ENCODE measurements at regions not wholly inside any gene's neighbourhood (a gene's known extent, or its start where the extent isn't known, plus 50 kb on each side); places are given as distances from the start of the nearest gene placed in this dataset.

DNA sequence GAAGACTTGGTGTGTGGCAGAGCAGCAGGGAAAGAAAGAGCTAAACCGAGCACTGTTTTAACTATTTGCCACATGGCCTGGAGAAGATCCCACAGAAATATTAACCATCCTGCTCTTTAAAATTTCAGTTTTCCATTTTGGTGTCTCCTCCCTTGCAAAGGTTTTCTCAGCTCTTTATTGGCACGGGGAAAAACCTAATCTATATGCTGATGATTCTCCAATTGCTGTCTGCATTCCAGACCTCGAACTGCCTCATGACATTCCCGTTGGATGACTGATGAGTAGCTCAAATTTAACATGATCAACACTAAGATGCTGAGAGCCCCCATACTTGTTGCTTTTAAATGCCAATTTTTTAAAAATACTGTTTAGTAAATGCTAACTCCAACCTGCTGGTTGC, 115.0 kb downstream of the EMP1 start:
- TF ChIP-seq EZH2 (IDR thresholded peaks at IDR 0.05; ENCODE audit: borderline replicate concordance, low read length) (no peak), CTCF (IDR thresholded peaks at IDR 0.05; ENCODE audit: low read length) (no peak)
- Histone ChIP-seq H3K27ac (ENCODE audit: low read depth, low read length, poor library complexity, severe bottlenecking) (no peak overlapping the region), H3K36me3 (ENCODE audit: insufficient read depth, low read length) (no peaks in the 10 kb centered on the region; the same call in 1 of the 2 replicates), H3K4me2 (ENCODE audit: low read length) (no peak overlapping the region), H4K20me1 (ENCODE audit: insufficient read depth, low read length) (no peaks in the 10 kb centered on the region), H3K9me3 (ENCODE audit: low read length) (peaks cover 2% of the 10 kb centered on the region; the same call in 1 of the 2 replicates), H2AFZ (ENCODE audit: low read length) (no peak overlapping the region), H3K4me1 (ENCODE audit: insufficient read depth, low read length, severe bottlenecking) (no peaks in the 10 kb centered on the region), H3K4me3 (ENCODE audit: low read depth, low read length, poor library complexity, severe bottlenecking) (no peak overlapping the region), H3K79me2 (ENCODE audit: insufficient read depth, low read length) (no peaks in the 10 kb centered on the region), H3K9ac (ENCODE audit: low read length) (no peak overlapping the region), H3K27me3 (ENCODE audit: insufficient read depth, low read length) (no peaks in the 10 kb centered on the region), H3K9me2 (ENCODE audit: low read depth, low read length) (no peaks in the 10 kb centered on the region), H3F3A (ENCODE audit: insufficient read depth, low read length) (no peaks in the 10 kb centered on the region)

GRCh38 chr12:13307143-13307816, 110.8 kb downstream of the EMP1 start:
- no peaks in the 10 kb centered on the region for H3K36me3 ChIP-seq (ENCODE audit: insufficient read depth, low read length)
- no peaks in the 10 kb centered on the region for H3K79me2 ChIP-seq (ENCODE audit: insufficient read depth, low read length)
- no peaks in the 10 kb centered on the region for H4K20me1 ChIP-seq (ENCODE audit: insufficient read depth, low read length)
- H3K9ac ChIP-seq (ENCODE audit: low read length), result no peak overlapping the region
- H3K9me2 ChIP-seq (ENCODE audit: low read depth, low read length), result no peaks in the 10 kb centered on the region
- no peak overlapping the region for H3K4me2 ChIP-seq (ENCODE audit: low read length)
- no peaks in the 10 kb centered on the region for H3K27me3 ChIP-seq (ENCODE audit: insufficient read depth, low read length)
- H3F3A ChIP-seq (ENCODE audit: insufficient read depth, low read length), result no peaks in the 10 kb centered on the region
- TF ChIP-seq CTCF (IDR thresholded peaks at IDR 0.05; ENCODE audit: low read length) (no peak), EZH2 (IDR thresholded peaks at IDR 0.05; ENCODE audit: borderline replicate concordance, low read length) (no peak)
- no peak overlapping the region for H2AFZ ChIP-seq (ENCODE audit: low read length)
- H3K9me3 ChIP-seq (ENCODE audit: low read length), result no peaks in the 10 kb centered on the region
- H3K27ac ChIP-seq (ENCODE audit: low read depth, low read length, poor library complexity, severe bottlenecking), result no peak overlapping the region
- H3K4me3 ChIP-seq (ENCODE audit: low read depth, low read length, poor library complexity, severe bottlenecking), result no peak overlapping the region
- H3K4me1 ChIP-seq (ENCODE audit: insufficient read depth, low read length, severe bottlenecking), result no peaks in the 10 kb centered on the region

- Histone ChIP-seq H3K9me3 (ENCODE audit: low read length) (no peaks in the 10 kb centered on the region), H3K9me2 (ENCODE audit: low read depth, low read length) (no peaks in the 10 kb centered on the region), H3K9ac (ENCODE audit: low read length) (no peak overlapping the region), H3K79me2 (ENCODE audit: insufficient read depth, low read length) (no peaks in the 10 kb centered on the region), H4K20me1 (ENCODE audit: insufficient read depth, low read length) (no peaks in the 10 kb centered on the region), H3K27ac (ENCODE audit: low read depth, low read length, poor library complexity, severe bottlenecking) (no peak overlapping the region), H3F3A (ENCODE audit: insufficient read depth, low read length) (no peaks in the 10 kb centered on the region), H3K4me2 (ENCODE audit: low read length) (no peak overlapping the region), H3K36me3 (ENCODE audit: insufficient read depth, low read length) (no peaks in the 10 kb centered on the region), H2AFZ (ENCODE audit: low read length) (no peak overlapping the region), H3K4me1 (ENCODE audit: insufficient read depth, low read length, severe bottlenecking) (no peaks in the 10 kb centered on the region), H3K27me3 (ENCODE audit: insufficient read depth, low read length) (no peaks in the 10 kb centered on the region), H3K4me3 (ENCODE audit: low read depth, low read length, poor library complexity, severe bottlenecking) (no peak overlapping the region)
- TF ChIP-seq CTCF (IDR thresholded peaks at IDR 0.05; ENCODE audit: low read length) (no peak), EZH2 (IDR thresholded peaks at IDR 0.05; ENCODE audit: borderline replicate concordance, low read length) (no peak)
Measured at GRCh38 chr12:13304924-13305323, 108.4 kb downstream of the EMP1 start.

All from OCI-LY1 (cell line).